HG02588 (cell line): ENCODE measurements at regions not wholly inside any gene's neighbourhood (a gene's known extent, or its start where the extent isn't known, plus 50 kb on each side); places are given as distances from the start of the nearest gene placed in this dataset.
"Not testable (repeated sequence)": the region's sequence is repeated elsewhere in the genome, so short reads cannot be mapped to it uniquely, and the experiment has no call there.

Experiments
- ATAC-seq: cut with Tn5 transposase; IDR thresholded peaks from one replicate; pipeline ENCODE4 v1.9.1; 2021; ENCODE audit warnings: mild to moderate bottlenecking, moderate library complexity; ENCODE audit not compliant: unreplicated experiment

- no peak for ATAC-seq
Measured at GRCh38 chr17:56688151-56688550, 94.7 kb downstream of the NOG start.

GRCh38 chr17:56690441-56691291, 97.2 kb downstream of the NOG start:
- no peak for ATAC-seq

- ATAC-seq = no peak
Measured at GRCh38 chr17:56694825-56695224, 101.3 kb downstream of the NOG start.

GRCh38 chr17:56697190-56697589, 103.7 kb downstream of the NOG start:
- no peak for ATAC-seq

GRCh38 chr17:56699186-56699894, 105.8 kb downstream of the NOG start:
- no peak for ATAC-seq

- no peak for ATAC-seq
Measured at GRCh38 chr17:56700919-56701420, 107.5 kb downstream of the NOG start.

- ATAC-seq = no peak
Measured at GRCh38 chr17:56707312-56708219, 114.1 kb downstream of the NOG start.

- ATAC-seq = no peak
Measured at GRCh38 chr17:56708220-56708558, 114.7 kb downstream of the NOG start.

GRCh38 chr17:56708670-56709410, 115.3 kb downstream of the NOG start:
- no peak for ATAC-seq

GRCh38 chr17:56710986-56711385, 117.5 kb downstream of the NOG start:
- no peak for ATAC-seq

GRCh38 chr17:56715613-56716357, 117.9 kb downstream of the C17orf67 start:
- peak; percentile 84 for ATAC-seq

GRCh38 chr17:56717471-56717870, 116.2 kb downstream of the C17orf67 start:
- ATAC-seq = no peak

- no peak for ATAC-seq
Measured at GRCh38 chr17:56718515-56718914, 115.2 kb downstream of the C17orf67 start.

- no peak for ATAC-seq
Measured at GRCh38 chr17:56723421-56723820, 110.3 kb downstream of the C17orf67 start.

- no peak for ATAC-seq
Measured at GRCh38 chr17:56724664-56725063, 109.1 kb downstream of the C17orf67 start.

GRCh38 chr17:56725144-56725543, 108.6 kb downstream of the C17orf67 start:
- ATAC-seq = no peak

GRCh38 chr17:56727876-56728617, 105.7 kb downstream of the C17orf67 start:
- ATAC-seq = no peak

- ATAC-seq = not testable (repeated sequence)
Measured at GRCh38 chr17:56731096-56731495, 102.6 kb downstream of the C17orf67 start.

- ATAC-seq = no peak
Measured at GRCh38 chr17:56733833-56734232, 99.9 kb downstream of the C17orf67 start.
